Lower lobe of right lung (tissue), 2 donors: ENCODE measurements at regions not wholly inside any gene's neighbourhood (a gene's known extent, or its start where the extent isn't known, plus 50 kb on each side); places are given as distances from the start of the nearest gene placed in this dataset.

Experiments used
- ATAC-seq, 2 donors: fragments of 200-7000 bp; cut with Tn5 transposase; one replicate each; pipeline ENCODE4 v1.9.1; 2020 to 2022; ENCODE audit warnings: mild to moderate bottlenecking in 2 of 2, moderate library complexity in 2 of 2
- DNase-seq: peaks from one replicate; pipeline ENCODE4 v3.0.0-alpha.2; 2020
- H3K27ac ChIP-seq: fragments of 200-600 bp; one replicate; pipeline ENCODE4 v1.8.0; 2022
- H3K27me3 ChIP-seq: fragments of 200-600 bp; one replicate; pipeline ENCODE4 v1.8.0; 2022; ENCODE audit warnings: low read depth
- H3K36me3 ChIP-seq: fragments of 200-600 bp; one replicate; pipeline ENCODE4 v1.8.0; 2022; ENCODE audit warnings: mild to moderate bottlenecking
- H3K4me1 ChIP-seq: fragments of 200-600 bp; one replicate; pipeline ENCODE4 v1.8.0; 2022
- H3K4me3 ChIP-seq: fragments of 200-600 bp; one replicate; pipeline ENCODE4 v1.8.0; 2022; ENCODE audit warnings: mild to moderate bottlenecking
- H3K9me3 ChIP-seq: fragments of 200-600 bp; one replicate; pipeline ENCODE4 v1.8.0; 2022
- CTCF ChIP-seq: fragments of 200-600 bp; IDR thresholded peaks from one replicate; pipeline ENCODE4 v1.8.0; 2022; ENCODE audit warnings: antibody characterized with exemption, mild to moderate bottlenecking
- intact Hi-C: fragments of 100-400 bp; cut with DNase I; formaldehyde crosslinking; loops from one replicate; pipeline ENCODE4 v1.11.0; 2022
- donor health status: DM: no; HTN: yes; CAD: no; lungs with severe emphysema.

- TF ChIP-seq CTCF = no peak
These were observed 99.8 kb upstream of the NR4A3 start for GRCh38 chr9:99721898-99722297.

GRCh38 chr9:99722877-99723276 lies 98.8 kb upstream of the NR4A3 start:
- no peak for DNase-seq
- H3K27me3 ChIP-seq = no peaks in the 10 kb centered on the region
- intact Hi-C loops = no loop called here
- H3K27ac ChIP-seq = no peak overlapping the region
- no peak overlapping the region for H3K4me3 ChIP-seq
- no peak for TF ChIP-seq CTCF
- no peaks in the 10 kb centered on the region for H3K36me3 ChIP-seq
- H3K4me1 ChIP-seq = peaks cover 15% of the 10 kb centered on the region
- no peak for ATAC-seq
- no peaks in the 10 kb centered on the region for H3K9me3 ChIP-seq

More at GRCh38 chr9:99721898-99722297, 99.8 kb upstream of the NR4A3 start:
- Histone ChIP-seq H3K27ac (no peak overlapping the region), H3K4me1 (peaks cover 15% of the 10 kb centered on the region), H3K4me3 (no peak overlapping the region), H3K9me3 (no peaks in the 10 kb centered on the region), H3K36me3 (no peaks in the 10 kb centered on the region), H3K27me3 (no peaks in the 10 kb centered on the region)
- intact Hi-C loops = no loop called here
- DNase-seq = no peak
- ATAC-seq = no peak

GRCh38 chr9:99724640-99725039 lies 97.0 kb upstream of the NR4A3 start:
- H3K36me3 ChIP-seq = no peaks in the 10 kb centered on the region
- intact Hi-C loops = no loop called here
- no peak for TF ChIP-seq CTCF
- H3K27ac ChIP-seq = no peak overlapping the region
- H3K9me3 ChIP-seq = no peaks in the 10 kb centered on the region
- no peak for DNase-seq
- ATAC-seq = no peak
- no peaks in the 10 kb centered on the region for H3K27me3 ChIP-seq
- peaks cover 15% of the 10 kb centered on the region for H3K4me1 ChIP-seq
- H3K4me3 ChIP-seq = no peak overlapping the region

DNA sequence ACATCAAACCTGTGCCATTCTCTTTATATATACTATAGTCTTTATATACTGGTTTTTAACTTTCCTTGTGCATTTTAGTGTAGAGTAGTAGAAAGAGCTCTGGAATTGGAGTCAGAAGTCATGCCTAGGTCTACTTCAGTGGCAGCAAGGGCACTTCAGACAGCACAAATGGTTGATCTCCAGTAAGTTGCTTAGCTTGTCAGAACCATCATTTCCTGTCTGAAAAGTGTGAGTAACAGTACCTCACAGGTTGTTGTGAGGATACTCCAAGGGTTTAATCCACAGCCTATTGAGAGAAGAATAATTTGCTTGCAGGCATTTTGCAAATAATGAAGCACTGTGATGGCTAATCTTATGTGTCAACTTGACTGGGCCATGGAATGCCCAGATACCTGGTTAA lies 95.8 kb upstream of the NR4A3 start:
- DNase-seq (no peak), ATAC-seq (no peak)
- intact Hi-C loops = no loop called here
- Histone ChIP-seq H3K4me3 (no peak overlapping the region), H3K9me3 (no peaks in the 10 kb centered on the region), H3K27ac (no peak overlapping the region), H3K27me3 (no peaks in the 10 kb centered on the region), H3K4me1 (peaks cover 4% of the 10 kb centered on the region), H3K36me3 (no peaks in the 10 kb centered on the region)
- TF ChIP-seq CTCF = no peak

- H3K27ac ChIP-seq = no peak overlapping the region
- no peak for TF ChIP-seq CTCF
- no peaks in the 10 kb centered on the region for H3K9me3 ChIP-seq
- DNase-seq (no peak), ATAC-seq (no peak)
- H3K4me3 ChIP-seq = no peak overlapping the region
- H3K36me3 ChIP-seq = no peaks in the 10 kb centered on the region
- no peaks in the 10 kb centered on the region for H3K27me3 ChIP-seq
- peaks cover under 1% of the 10 kb centered on the region for H3K4me1 ChIP-seq
- intact Hi-C loops = no loop called here
These were observed 94.9 kb upstream of the NR4A3 start for GRCh38 chr9:99726758-99727157.

- H3K4me3 ChIP-seq = no peak overlapping the region
- intact Hi-C loops = no loop called here
- ATAC-seq = peak in 1 of 2 donors; percentile 59
- no peak overlapping the region for H3K27ac ChIP-seq
- H3K4me1 ChIP-seq = peaks cover 10% of the 10 kb centered on the region
- DNase-seq = no peak
- no peaks in the 10 kb centered on the region for H3K27me3 ChIP-seq
- no peaks in the 10 kb centered on the region for H3K36me3 ChIP-seq
- no peak for TF ChIP-seq CTCF
- H3K9me3 ChIP-seq = no peaks in the 10 kb centered on the region
These were observed 91.6 kb upstream of the NR4A3 start for GRCh38 chr9:99730062-99730461.
